SH-SY5Y (cell line): ENCODE measurements at regions not wholly inside any gene's neighbourhood (a gene's known extent, or its start where the extent isn't known, plus 50 kb on each side); places are given as distances from the start of the nearest gene placed in this dataset.

ENCODE experiments used
- GATA2 ChIP-seq: IDR thresholded peaks from 2 replicates; pipeline ENCODE4 v1.6.1; 2011; ENCODE audit warnings: mild to moderate bottlenecking, low read depth, low read length
- GATA3 ChIP-seq: IDR thresholded peaks from 2 replicates; pipeline ENCODE4 v1.6.1; 2011; ENCODE audit warnings: low read depth, mild to moderate bottlenecking, low read length, moderate library complexity

- TF ChIP-seq GATA3 (no peak), GATA2 (no peak)
These were observed 192.8 kb upstream of the GAS1 start for GRCh38 chr9:87140142-87140541.
